Glutamatergic neuron (in vitro differentiated cells): ENCODE measurements at regions not wholly inside any gene's neighbourhood (a gene's known extent, or its start where the extent isn't known, plus 50 kb on each side); places are given as distances from the start of the nearest gene placed in this dataset.

ENCODE experiments used
- DNase-seq: peaks from one replicate; pipeline ENCODE4 v3.0.0; 2022
- H3K27ac Mint-ChIP-seq: one replicate; pipeline ENCODE4 v1.8.0; 2020; ENCODE audit warnings: mild to moderate bottlenecking, mixed read lengths, inconsistent platforms; ENCODE audit not compliant: unreplicated experiment
- H3K27me3 Mint-ChIP-seq: one replicate; pipeline ENCODE4 v1.8.0; 2020; ENCODE audit warnings: mild to moderate bottlenecking, moderate library complexity, mixed read lengths, inconsistent platforms; ENCODE audit not compliant: unreplicated experiment
- H3K36me3 Mint-ChIP-seq: one replicate; pipeline ENCODE4 v1.8.0; 2020; ENCODE audit warnings: mild to moderate bottlenecking, mixed read lengths, inconsistent platforms; ENCODE audit not compliant: unreplicated experiment
- H3K4me1 Mint-ChIP-seq: one replicate; pipeline ENCODE4 v1.8.0; 2020; ENCODE audit warnings: mild to moderate bottlenecking, low read depth, mixed read lengths, inconsistent platforms; ENCODE audit not compliant: unreplicated experiment
- H3K4me3 Mint-ChIP-seq: one replicate; pipeline ENCODE4 v1.8.0; 2020; ENCODE audit warnings: mild to moderate bottlenecking, mixed read lengths, inconsistent platforms; ENCODE audit not compliant: unreplicated experiment
- H3K9me3 Mint-ChIP-seq: one replicate; pipeline ENCODE4 v1.8.0; 2020; ENCODE audit warnings: mild to moderate bottlenecking, moderate library complexity, mixed read lengths, inconsistent platforms; ENCODE audit not compliant: unreplicated experiment
- TF ChIP-seq, protein P1 (sequence below): fragments of 200-600 bp; sonication (generic); IDR thresholded peaks from one replicate; pipeline ENCODE4 v1.5.0; 2021; ENCODE audit not compliant: partially characterized antibody, unreplicated experiment

DNA sequence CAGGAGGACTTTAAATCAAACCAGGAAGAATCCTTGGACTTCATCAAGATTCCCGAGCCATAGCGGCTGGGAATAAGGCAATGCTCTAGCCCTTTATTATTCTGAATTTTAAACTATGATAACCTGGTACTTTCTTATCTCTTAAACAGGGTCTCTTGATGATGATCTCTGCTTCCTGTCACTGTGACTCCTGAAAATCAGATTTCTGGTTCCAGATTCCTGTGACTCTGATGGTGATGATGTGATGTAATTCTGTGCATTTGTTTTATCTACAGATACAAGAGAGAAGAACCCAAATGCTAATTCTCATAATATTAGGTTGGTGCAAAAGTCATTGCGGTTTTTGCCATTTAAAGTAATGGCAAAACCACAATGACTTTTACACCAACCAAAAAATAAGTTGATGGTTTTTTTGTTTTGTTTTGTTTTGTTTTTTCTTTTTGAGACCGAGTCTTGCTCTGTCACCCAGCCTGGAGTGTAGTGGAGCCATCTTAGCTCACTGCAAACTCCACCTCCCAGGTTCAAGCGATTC lies 116.3 kb upstream of the CREB1 start:
- peaks cover 28% of the 10 kb centered on the region for H3K4me1 Mint-ChIP-seq
- H3K36me3 Mint-ChIP-seq = no peaks in the 10 kb centered on the region
- H3K27ac Mint-ChIP-seq = no peak overlapping the region
- no peaks in the 10 kb centered on the region for H3K27me3 Mint-ChIP-seq
- peaks cover 3% of the 10 kb centered on the region for H3K9me3 Mint-ChIP-seq
- no peak overlapping the region for H3K4me3 Mint-ChIP-seq
- TF ChIP-seq, protein P1, sequence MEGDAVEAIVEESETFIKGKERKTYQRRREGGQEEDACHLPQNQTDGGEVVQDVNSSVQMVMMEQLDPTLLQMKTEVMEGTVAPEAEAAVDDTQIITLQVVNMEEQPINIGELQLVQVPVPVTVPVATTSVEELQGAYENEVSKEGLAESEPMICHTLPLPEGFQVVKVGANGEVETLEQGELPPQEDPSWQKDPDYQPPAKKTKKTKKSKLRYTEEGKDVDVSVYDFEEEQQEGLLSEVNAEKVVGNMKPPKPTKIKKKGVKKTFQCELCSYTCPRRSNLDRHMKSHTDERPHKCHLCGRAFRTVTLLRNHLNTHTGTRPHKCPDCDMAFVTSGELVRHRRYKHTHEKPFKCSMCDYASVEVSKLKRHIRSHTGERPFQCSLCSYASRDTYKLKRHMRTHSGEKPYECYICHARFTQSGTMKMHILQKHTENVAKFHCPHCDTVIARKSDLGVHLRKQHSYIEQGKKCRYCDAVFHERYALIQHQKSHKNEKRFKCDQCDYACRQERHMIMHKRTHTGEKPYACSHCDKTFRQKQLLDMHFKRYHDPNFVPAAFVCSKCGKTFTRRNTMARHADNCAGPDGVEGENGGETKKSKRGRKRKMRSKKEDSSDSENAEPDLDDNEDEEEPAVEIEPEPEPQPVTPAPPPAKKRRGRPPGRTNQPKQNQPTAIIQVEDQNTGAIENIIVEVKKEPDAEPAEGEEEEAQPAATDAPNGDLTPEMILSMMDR = no peak
- no peak for DNase-seq

DNA sequence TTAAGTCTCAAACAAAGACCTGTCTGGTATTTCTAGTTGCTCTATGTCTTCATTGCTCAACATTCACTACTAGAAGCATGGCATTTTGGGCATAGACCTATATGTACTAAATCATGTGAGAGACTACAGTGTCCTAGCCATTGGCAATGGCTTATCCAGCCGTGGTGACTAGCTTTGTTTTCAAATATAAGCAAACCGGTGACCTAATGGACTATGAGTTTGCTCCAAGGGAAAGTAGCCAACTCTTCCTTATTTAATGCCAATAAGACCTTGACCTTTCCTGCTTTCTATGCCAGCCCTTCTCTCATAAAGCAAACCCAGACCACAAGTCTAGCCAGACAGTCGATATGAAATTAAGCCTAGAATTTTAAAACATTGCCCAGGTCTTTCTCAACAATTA lies 113.7 kb upstream of the CREB1 start:
- H3K9me3 Mint-ChIP-seq = peaks cover 4% of the 10 kb centered on the region
- H3K4me1 Mint-ChIP-seq = peaks cover 16% of the 10 kb centered on the region
- TF ChIP-seq, protein P1 = no peak
- H3K27ac Mint-ChIP-seq = no peak overlapping the region
- no peak for DNase-seq
- no peaks in the 10 kb centered on the region for H3K36me3 Mint-ChIP-seq
- H3K4me3 Mint-ChIP-seq = no peak overlapping the region
- no peaks in the 10 kb centered on the region for H3K27me3 Mint-ChIP-seq

DNA sequence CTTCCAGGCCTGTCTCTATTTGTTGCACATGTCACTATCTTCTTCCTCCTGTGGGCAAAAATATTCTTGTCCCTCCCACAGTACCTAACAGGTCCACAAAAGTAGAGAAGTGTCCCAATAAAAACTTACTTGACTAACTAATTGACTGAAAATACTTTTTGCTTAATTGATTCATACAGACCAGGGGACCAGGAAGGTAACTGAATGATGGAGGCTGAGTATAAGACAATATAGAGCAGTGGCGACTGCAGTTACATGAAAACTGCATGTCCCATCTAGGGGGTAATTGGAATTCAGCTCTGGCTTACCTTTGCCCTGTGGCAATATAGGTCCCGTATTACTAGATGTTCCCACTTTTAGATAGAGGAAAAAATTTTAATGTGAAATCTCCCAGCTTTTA lies 112.9 kb upstream of the CREB1 start:
- DNase-seq = no peak
- no peaks in the 10 kb centered on the region for H3K27me3 Mint-ChIP-seq
- H3K36me3 Mint-ChIP-seq = no peaks in the 10 kb centered on the region
- TF ChIP-seq, protein P1 = no peak
- no peak overlapping the region for H3K4me3 Mint-ChIP-seq
- peaks cover 13% of the 10 kb centered on the region for H3K4me1 Mint-ChIP-seq
- H3K9me3 Mint-ChIP-seq = peaks cover 4% of the 10 kb centered on the region
- H3K27ac Mint-ChIP-seq = no peak overlapping the region

DNA sequence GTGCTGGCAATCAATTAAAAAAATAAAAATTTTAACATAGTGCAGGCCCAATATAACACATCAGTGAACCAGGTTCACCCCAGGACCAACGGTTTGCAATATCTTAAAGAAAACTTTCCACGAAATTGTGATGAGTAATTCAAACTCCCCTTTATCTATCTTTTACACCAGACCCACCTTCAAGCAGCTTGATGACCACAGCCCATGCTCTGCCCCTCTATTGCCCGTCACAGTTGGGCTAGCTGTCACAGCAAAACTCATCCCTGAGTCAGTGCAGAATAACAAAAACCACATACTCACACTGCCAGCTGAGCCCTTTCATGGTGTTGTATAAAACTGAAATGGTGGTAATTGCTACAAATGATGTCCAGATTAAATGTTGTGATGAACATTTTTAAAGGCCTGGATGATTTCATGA lies 112.5 kb upstream of the CREB1 start:
- no peak overlapping the region for H3K4me3 Mint-ChIP-seq
- peaks cover 3% of the 10 kb centered on the region for H3K9me3 Mint-ChIP-seq
- no peak overlapping the region for H3K27ac Mint-ChIP-seq
- TF ChIP-seq, protein P1 = no peak
- H3K36me3 Mint-ChIP-seq = no peaks in the 10 kb centered on the region
- no peak for DNase-seq
- no peaks in the 10 kb centered on the region for H3K27me3 Mint-ChIP-seq
- peaks cover 13% of the 10 kb centered on the region for H3K4me1 Mint-ChIP-seq

DNA sequence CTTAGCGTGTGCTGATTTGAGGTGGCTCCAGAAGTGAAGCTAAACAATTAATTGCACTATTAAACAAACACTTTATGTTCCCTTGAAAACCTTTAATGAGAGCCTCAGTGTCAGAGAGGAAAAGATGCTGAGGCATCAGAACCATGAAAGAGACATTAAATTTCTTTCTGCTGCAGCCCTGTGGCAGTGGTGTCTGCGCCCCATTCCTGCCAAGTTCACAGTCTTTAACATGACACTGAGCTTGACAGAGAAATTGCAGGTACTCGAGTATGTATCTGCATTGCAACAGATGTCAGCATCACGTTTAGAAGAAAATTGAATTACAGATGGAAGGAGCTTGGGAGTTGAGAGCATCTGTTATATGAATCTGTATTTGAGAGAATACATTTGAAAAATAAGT lies 111.3 kb upstream of the CREB1 start:
- peaks cover 2% of the 10 kb centered on the region for H3K9me3 Mint-ChIP-seq
- no peaks in the 10 kb centered on the region for H3K27me3 Mint-ChIP-seq
- DNase-seq = no peak
- no peaks in the 10 kb centered on the region for H3K36me3 Mint-ChIP-seq
- H3K4me3 Mint-ChIP-seq = no peak overlapping the region
- TF ChIP-seq, protein P1 = no peak
- H3K27ac Mint-ChIP-seq = no peak overlapping the region
- peaks cover 12% of the 10 kb centered on the region for H3K4me1 Mint-ChIP-seq
